Endothelial cell of umbilical vein (primary cell): ENCODE measurements at regions not wholly inside any gene's neighbourhood (a gene's known extent, or its start where the extent isn't known, plus 50 kb on each side); places are given as distances from the start of the nearest gene placed in this dataset.

Experiments used
- BruUV-seq: library from RNA; stranded (reverse); fragments of 400-500 nt; replicated peaks from 2 replicates; lab custom pipeline; 2021; lab: Mats Ljungman, UMichigan
- CTCF ChIA-PET: fragments of 300-600, 350-600 bp; sonication (Branson Sonifier 250); formaldehyde crosslinking; loops from one replicate; lab custom pipeline; 2021; ENCODE audit warnings: antibody characterized with exemption, inconsistent platforms; lab: Charles Lee
- POLR2A ChIA-PET: fragments of 300-600, 350-600 bp; sonication (Branson Sonifier 250); formaldehyde crosslinking; loops from one replicate; lab custom pipeline; 2021; ENCODE audit warnings: antibody characterized with exemption, inconsistent platforms; lab: Charles Lee
- DNase-seq: peaks from one replicate; pipeline ENCODE4 v3.0.0-alpha.2; 2011; ENCODE audit warnings: low read depth, low spot score
- FAIRE-seq: peaks from 2 replicates; lab custom pipeline; 2011; peaks lifted over from hg19 to GRCh38; lab: Jason Lieb, UNC
- H2AFZ ChIP-seq: 2 replicates; pipeline ENCODE4 v1.6.0; 2012; ENCODE audit warnings: low read depth, low read length, control low read depth, inconsistent platforms
- H3K27ac ChIP-seq: 2 replicates; pipeline ENCODE4 v1.5.1; 2011; ENCODE audit warnings: low read depth, mild to moderate bottlenecking, control low read depth, low read length, moderate library complexity; ENCODE audit not compliant: insufficient read depth
- H3K27me3 ChIP-seq, 2 experiments: 2 replicates each; pipeline versions ENCODE4 v1.6.0 to v1.6.1; 2011; ENCODE audit warnings: low read length in 2 of 2, mixed read lengths in 1 of 2; ENCODE audit not compliant: control insufficient read depth in 2 of 2, insufficient read depth in 2 of 2
- H3K36me3 ChIP-seq, 2 experiments: 2 replicates in 1 of 2; 3 replicates in 1 of 2; pipeline ENCODE4 v1.5.1; 2011; ENCODE audit warnings: low read length in 2 of 2, mild to moderate bottlenecking in 1 of 2, moderate library complexity in 1 of 2; ENCODE audit not compliant: control insufficient read depth in 2 of 2, insufficient read depth in 2 of 2; ENCODE audit errors: extremely low read depth in 1 of 2
- H3K4me1 ChIP-seq: 3 replicates; pipeline ENCODE4 v1.5.1; 2011; ENCODE audit warnings: mild to moderate bottlenecking, low read length; ENCODE audit not compliant: control insufficient read depth, insufficient read depth; ENCODE audit errors: extremely low read depth
- H3K4me2 ChIP-seq: 2 replicates; pipeline ENCODE4 v1.6.1; 2011; ENCODE audit warnings: low read length, control low read depth, mixed read lengths; ENCODE audit not compliant: insufficient read depth
- H3K4me3 ChIP-seq, 3 experiments: fragments of 200-600 bp in 1 of 3; sonication (generic), shearing (Covaris generic) in 1 of 3; replicated peaks in 1 of 3; 2 replicates each; pipeline ENCODE4 v1.5.1; 2011 to 2016; ENCODE audit warnings: control low read depth in 3 of 3, low read length in 3 of 3, mild to moderate bottlenecking in 2 of 3, inconsistent platforms in 1 of 3, low read depth in 1 of 3, moderate library complexity in 1 of 3; ENCODE audit not compliant: insufficient read depth in 1 of 3
- H3K79me2 ChIP-seq: 2 replicates; pipeline ENCODE4 v1.6.0; 2012; ENCODE audit warnings: low read length, inconsistent platforms; ENCODE audit not compliant: control insufficient read depth, insufficient read depth
- H3K9ac ChIP-seq: replicated peaks from 2 replicates; pipeline ENCODE3; 2011; ENCODE audit warnings: low read length, control low read depth; ENCODE audit not compliant: insufficient read depth; ENCODE audit errors: extremely low read depth
- H3K9me1 ChIP-seq: replicated peaks from 3 replicates; pipeline ENCODE4 v1.6.0; 2011; ENCODE audit warnings: mild to moderate bottlenecking, low read length; ENCODE audit not compliant: control insufficient read depth, insufficient read depth; ENCODE audit errors: extremely low read depth
- H3K9me3 ChIP-seq: replicated peaks from 2 replicates; pipeline ENCODE4 v1.5.1; 2012; ENCODE audit warnings: low read length, inconsistent platforms; ENCODE audit not compliant: control insufficient read depth, insufficient read depth
- H4K20me1 ChIP-seq: replicated peaks from 2 replicates; pipeline ENCODE3; 2011; ENCODE audit warnings: mild to moderate bottlenecking, low read length; ENCODE audit not compliant: control insufficient read depth, insufficient read depth; ENCODE audit errors: extremely low read depth
- CTCF ChIP-seq, 2 donors: IDR thresholded peaks; 1 replicate in 1 of 2; 2 replicates in 1 of 2; pipeline ENCODE4 v1.5.1; 2011; ENCODE audit warnings: low read length in 2 of 2, mild to moderate bottlenecking in 2 of 2, moderate library complexity in 2 of 2, control low read depth in 1 of 2, inconsistent platforms in 1 of 2, low read depth in 1 of 2; ENCODE audit not compliant: insufficient read depth in 1 of 2; ENCODE audit errors: extremely low read depth in 1 of 2
- EZH2 ChIP-seq: IDR thresholded peaks from 2 replicates; pipeline ENCODE4 v1.6.1; 2012; ENCODE audit warnings: borderline replicate concordance, low read depth, mild to moderate bottlenecking, moderate library complexity, low read length, inconsistent platforms; ENCODE audit not compliant: severe bottlenecking
- FOS ChIP-seq: IDR thresholded peaks from 2 replicates; pipeline ENCODE4 v1.6.1; 2011; ENCODE audit warnings: mild to moderate bottlenecking, low read length, moderate library complexity, borderline replicate concordance; ENCODE audit not compliant: insufficient read depth
- GATA2 ChIP-seq: IDR thresholded peaks from 2 replicates; pipeline ENCODE4 v1.7.0; 2011; ENCODE audit warnings: low read depth, mild to moderate bottlenecking, moderate library complexity, mixed read lengths, low read length; ENCODE audit not compliant: insufficient read length, insufficient read depth
- JUN ChIP-seq: IDR thresholded peaks from 2 replicates; pipeline ENCODE4 v1.6.1; 2011; ENCODE audit warnings: borderline replicate concordance, low read depth; ENCODE audit not compliant: insufficient read length, insufficient read depth
- MYC ChIP-seq: IDR thresholded peaks from one replicate; pipeline ENCODE4 v1.6.1; 2011; ENCODE audit warnings: mild to moderate bottlenecking, low read depth, low read length
- POLR2A ChIP-seq: IDR thresholded peaks from 2 replicates; pipeline ENCODE4 v1.6.1; 2012; ENCODE audit warnings: low read depth, mild to moderate bottlenecking, control low read depth, low read length
- POLR2AphosphoS5 ChIP-seq: IDR thresholded peaks from 2 replicates; pipeline ENCODE4 v1.6.1; 2012; ENCODE audit warnings: low read depth, mild to moderate bottlenecking, control low read depth, low read length, moderate library complexity; ENCODE audit not compliant: insufficient read depth
- dilution Hi-C: fragments of 300-500 bp; cut with MboI; formaldehyde crosslinking; loops from one replicate; pipeline ENCODE4 v1.15.0; 2019; ENCODE audit warnings: low sequenced_read_pairs; ENCODE audit not compliant: extremely low pct_ligation_motif_present
- intact Hi-C: fragments of 100-400 bp; cut with micrococcal nuclease; formaldehyde crosslinking; loops from one replicate; pipeline ENCODE4 v1.10.0; 2022
- TF ChIP-seq, protein P1 (sequence below): IDR thresholded peaks from 2 replicates; pipeline ENCODE4 v1.6.1; 2011; ENCODE audit not compliant: insufficient read depth, insufficient read length

GRCh38 chr12:118763234-118763633 lies 218.1 kb upstream of the SRRM4 start:
- Histone ChIP-seq H3K36me3 (no peaks in the 10 kb centered on the region), H3K4me2 (no peak overlapping the region), H3K4me3 (no peak overlapping the region), H3K27ac (no peak overlapping the region), H3K9ac (no peak overlapping the region), H2AFZ (no peak overlapping the region), H3K27me3 (no peaks in the 10 kb centered on the region), H4K20me1 (no peaks in the 10 kb centered on the region), H3K4me1 (no peaks in the 10 kb centered on the region), H3K9me3 (peaks cover 5% of the 10 kb centered on the region), H3K79me2 (no peaks in the 10 kb centered on the region), H3K9me1 (no peaks in the 10 kb centered on the region)
- FAIRE-seq (no peak), DNase-seq (no peak)
- intact Hi-C loops, result no loop called here
- TF ChIP-seq, protein P1, sequence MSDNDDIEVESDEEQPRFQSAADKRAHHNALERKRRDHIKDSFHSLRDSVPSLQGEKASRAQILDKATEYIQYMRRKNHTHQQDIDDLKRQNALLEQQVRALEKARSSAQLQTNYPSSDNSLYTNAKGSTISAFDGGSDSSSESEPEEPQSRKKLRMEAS, result no peak
- TF ChIP-seq GATA2, result no peak
- TF ChIP-seq POLR2A, result no peak
- no peak for TF ChIP-seq JUN
- BruUV-seq, result no TSS peak
- POLR2A ChIA-PET, result no interaction called here
- dilution Hi-C loops, result no loop called here
- CTCF ChIA-PET, result no interaction called here

GRCh38 chr12:118773956-118774723 lies 207.2 kb upstream of the SRRM4 start:
- no peak for DNase-seq
- no peak for FAIRE-seq
- no peaks in the 10 kb centered on the region for H3K36me3 ChIP-seq
- dilution Hi-C loops, result no loop called here
- H3K4me2 ChIP-seq, result no peak overlapping the region
- H3K4me3 ChIP-seq, result no peak overlapping the region
- no peak overlapping the region for H3K27ac ChIP-seq
- H3K27me3 ChIP-seq, result no peaks in the 10 kb centered on the region
- no peaks in the 10 kb centered on the region for H3K4me1 ChIP-seq
- no peak overlapping the region for H3K9ac ChIP-seq
- ChIA-PET CTCF (no interaction called here), POLR2A (no interaction called here)
- H2AFZ ChIP-seq, result no peak overlapping the region
- no TSS peak for BruUV-seq
- H3K9me3 ChIP-seq, result peaks cover 7% of the 10 kb centered on the region
- no peaks in the 10 kb centered on the region for H3K79me2 ChIP-seq
- TF ChIP-seq MYC, result no peak
- TF ChIP-seq GATA2, result no peak
- TF ChIP-seq JUN, result no peak
- TF ChIP-seq POLR2AphosphoS5, result no peak
- no peak for TF ChIP-seq EZH2
- no peak for TF ChIP-seq POLR2A
- TF ChIP-seq FOS, result no peak
- TF ChIP-seq CTCF (IDR thresholded peaks at IDR 0.05; ENCODE audit: extremely low read depth in 1 of 2, insufficient read depth in 1 of 2, low read depth in 1 of 2, low read length in 2 of 2), result no peak
- no peaks in the 10 kb centered on the region for H3K9me1 ChIP-seq
- intact Hi-C loops, result no loop called here
- no peaks in the 10 kb centered on the region for H4K20me1 ChIP-seq
